ENCODE measurements at regions not wholly inside any gene's neighbourhood (a gene's known extent, or its start where the extent isn't known, plus 50 kb on each side); places are given as distances from the start of the nearest gene placed in this dataset.

GRCh38 chr3:187976365-187976900 lies 177.5 kb upstream of the LPP start:
- TF ChIP-seq, protein P1, sequence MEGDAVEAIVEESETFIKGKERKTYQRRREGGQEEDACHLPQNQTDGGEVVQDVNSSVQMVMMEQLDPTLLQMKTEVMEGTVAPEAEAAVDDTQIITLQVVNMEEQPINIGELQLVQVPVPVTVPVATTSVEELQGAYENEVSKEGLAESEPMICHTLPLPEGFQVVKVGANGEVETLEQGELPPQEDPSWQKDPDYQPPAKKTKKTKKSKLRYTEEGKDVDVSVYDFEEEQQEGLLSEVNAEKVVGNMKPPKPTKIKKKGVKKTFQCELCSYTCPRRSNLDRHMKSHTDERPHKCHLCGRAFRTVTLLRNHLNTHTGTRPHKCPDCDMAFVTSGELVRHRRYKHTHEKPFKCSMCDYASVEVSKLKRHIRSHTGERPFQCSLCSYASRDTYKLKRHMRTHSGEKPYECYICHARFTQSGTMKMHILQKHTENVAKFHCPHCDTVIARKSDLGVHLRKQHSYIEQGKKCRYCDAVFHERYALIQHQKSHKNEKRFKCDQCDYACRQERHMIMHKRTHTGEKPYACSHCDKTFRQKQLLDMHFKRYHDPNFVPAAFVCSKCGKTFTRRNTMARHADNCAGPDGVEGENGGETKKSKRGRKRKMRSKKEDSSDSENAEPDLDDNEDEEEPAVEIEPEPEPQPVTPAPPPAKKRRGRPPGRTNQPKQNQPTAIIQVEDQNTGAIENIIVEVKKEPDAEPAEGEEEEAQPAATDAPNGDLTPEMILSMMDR (IDR thresholded peaks at IDR 0.05): no peak
- no peak for TF ChIP-seq POLR2A (IDR thresholded peaks at IDR 0.05)

Measured in Peyer's patch (tissue), 4 donors.